Gastroesophageal sphincter (tissue), 4 donors: ENCODE measurements at regions not wholly inside any gene's neighbourhood (a gene's known extent, or its start where the extent isn't known, plus 50 kb on each side); places are given as distances from the start of the nearest gene placed in this dataset.
"Not testable (repeated sequence)": the region's sequence is repeated elsewhere in the genome, so short reads cannot be mapped to it uniquely, and the experiment has no call there.

Experiments
- ATAC-seq: fragments of 150-250 bp; one replicate; pipeline ENCODE4 v1.9.1; 2016; ENCODE audit warnings: mild to moderate bottlenecking, moderate library complexity
- H3K27ac ChIP-seq, 4 donors: fragments of 200-600 bp; sonication (generic) in 3 of 4; 1 replicate in 3 of 4; 2 replicates in 1 of 4; pipeline ENCODE4 v1.5.1; 2016 to 2019
- H3K27me3 ChIP-seq: fragments of 200-600 bp; sonication (generic); one replicate; pipeline ENCODE4 v1.5.1; 2019
- H3K36me3 ChIP-seq, 2 donors: fragments of 200-600 bp; sonication (generic); one replicate each; pipeline ENCODE4 v1.5.1; 2019; ENCODE audit warnings: control low read depth in 1 of 2
- H3K4me1 ChIP-seq, 3 donors: fragments of 200-600 bp; sonication (generic); 1 replicate in 2 of 3; 2 replicates in 1 of 3; pipeline ENCODE4 v1.5.1; 2016 to 2019; ENCODE audit warnings: control low read depth in 2 of 3
- H3K4me3 ChIP-seq, 2 donors: fragments of 200-600 bp; sonication (generic); one replicate each; pipeline ENCODE4 v1.5.1; 2019; ENCODE audit warnings: mild to moderate bottlenecking in 1 of 2, moderate library complexity in 1 of 2
- H3K9me3 ChIP-seq, 3 donors: fragments of 200-600 bp; sonication (generic); one replicate each; pipeline ENCODE4 v1.5.1; 2017 to 2019; ENCODE audit warnings: control low read depth in 2 of 3
- CTCF ChIP-seq, 4 experiments: fragments of 200-600 bp in 2 of 4; fragments of 450-650 bp in 2 of 4; sonication (generic) in 1 of 4; IDR thresholded peaks; one replicate each; pipeline ENCODE4 v1.5.1; 2017 to 2019; ENCODE audit warnings: antibody characterized with exemption in 4 of 4, mild to moderate bottlenecking in 2 of 4, moderate library complexity in 2 of 4
- EP300 ChIP-seq: sonication (generic); formaldehyde crosslinking; IDR thresholded peaks from one replicate; pipeline ENCODE4 v1.6.1; 2017; ENCODE audit warnings: antibody characterized with exemption, mild to moderate bottlenecking
- POLR2A ChIP-seq, 2 donors: fragments of 450-650 bp; IDR thresholded peaks; one replicate each; pipeline ENCODE4 v1.6.1; 2017; ENCODE audit warnings: antibody characterized with exemption in 2 of 2, mild to moderate bottlenecking in 2 of 2, moderate library complexity in 1 of 2
- POLR2AphosphoS5 ChIP-seq: sonication (generic); formaldehyde crosslinking; IDR thresholded peaks from one replicate; pipeline ENCODE4 v1.6.1; 2017; ENCODE audit warnings: antibody characterized with exemption
- WGBS, 2 donors: methylation state at CpG; one replicate each; pipeline ENCODE4 v1.1.5; 2018; ENCODE audit warnings: low coverage in 1 of 2; 5-methylcytosine and 5-hydroxymethylcytosine counted together

GRCh38 chr1:185393815-185394214 lies 76.8 kb upstream of the IVNS1ABP start:
- H3K27me3 ChIP-seq: no peaks in the 10 kb centered on the region
- no peak for ATAC-seq
- TF ChIP-seq EP300 (no peak), POLR2AphosphoS5 (no peak), CTCF (IDR thresholded peaks at IDR 0.05) (no peak), POLR2A (IDR thresholded peaks at IDR 0.05) (no peak)
- no peaks in the 10 kb centered on the region for H3K36me3 ChIP-seq
- no peaks in the 10 kb centered on the region for H3K4me1 ChIP-seq
- no peaks in the 10 kb centered on the region for H3K9me3 ChIP-seq
- H3K27ac ChIP-seq: no peak overlapping the region
- H3K4me3 ChIP-seq: no peak overlapping the region
- WGBS, 2 donors: 88 to 100% methylated on average over 2 of the region's 2 CpGs

GRCh38 chr1:185393205-185393604 lies 76.2 kb upstream of the IVNS1ABP start:
- no peaks in the 10 kb centered on the region for H3K9me3 ChIP-seq
- no peak for ATAC-seq
- H3K4me3 ChIP-seq: no peak overlapping the region
- H3K4me1 ChIP-seq: no peaks in the 10 kb centered on the region
- H3K36me3 ChIP-seq: no peaks in the 10 kb centered on the region
- TF ChIP-seq POLR2A (IDR thresholded peaks at IDR 0.05) (no peak), POLR2AphosphoS5 (no peak), EP300 (no peak), CTCF (IDR thresholded peaks at IDR 0.05) (no peak)
- 81 to 84% methylated on average over 4 of the region's 4 CpGs for WGBS, 2 donors
- H3K27me3 ChIP-seq: no peaks in the 10 kb centered on the region
- no peak overlapping the region for H3K27ac ChIP-seq

- Histone ChIP-seq H3K27me3 (no peaks in the 10 kb centered on the region), H3K27ac (no peak overlapping the region), H3K36me3 (no peaks in the 10 kb centered on the region), H3K4me3 (no peak overlapping the region), H3K9me3 (no peaks in the 10 kb centered on the region), H3K4me1 (no peaks in the 10 kb centered on the region)
- ATAC-seq: no peak
- TF ChIP-seq POLR2A (IDR thresholded peaks at IDR 0.05) (no peak), CTCF (IDR thresholded peaks at IDR 0.05) (no peak)
Observed at GRCh38 chr1:185388815-185389214, 71.8 kb upstream of the IVNS1ABP start.

- Histone ChIP-seq H3K4me3 (no peak overlapping the region), H3K4me1 (no peaks in the 10 kb centered on the region), H3K27ac (no peak overlapping the region), H3K36me3 (no peaks in the 10 kb centered on the region), H3K27me3 (no peaks in the 10 kb centered on the region), H3K9me3 (no peaks in the 10 kb centered on the region)
- no peak for TF ChIP-seq EP300
- TF ChIP-seq POLR2AphosphoS5: no peak
- no peak for TF ChIP-seq CTCF (IDR thresholded peaks at IDR 0.05)
- no peak for TF ChIP-seq POLR2A (IDR thresholded peaks at IDR 0.05)
- no peak for ATAC-seq
Observed at GRCh38 chr1:185388346-185388745, 71.3 kb upstream of the IVNS1ABP start.

GRCh38 chr1:185385991-185386390 lies 68.9 kb upstream of the IVNS1ABP start:
- TF ChIP-seq POLR2AphosphoS5: no peak
- TF ChIP-seq CTCF (IDR thresholded peaks at IDR 0.05): no peak
- TF ChIP-seq POLR2A (IDR thresholded peaks at IDR 0.05): no peak
- TF ChIP-seq EP300: no peak
- no peaks in the 10 kb centered on the region for H3K4me1 ChIP-seq
- no peaks in the 10 kb centered on the region for H3K9me3 ChIP-seq
- no peaks in the 10 kb centered on the region for H3K36me3 ChIP-seq
- H3K27me3 ChIP-seq: no peaks in the 10 kb centered on the region
- no peak overlapping the region for H3K4me3 ChIP-seq
- no peak for ATAC-seq
- no peak overlapping the region for H3K27ac ChIP-seq
- 82 to 93% methylated on average over 2 of the region's 2 CpGs for WGBS, 2 donors

GRCh38 chr1:185383805-185384204 lies 66.8 kb upstream of the IVNS1ABP start:
- H3K27ac ChIP-seq, H3K9me3 ChIP-seq, H3K27me3 ChIP-seq, H3K4me1 ChIP-seq, ATAC-seq, H3K36me3 ChIP-seq, H3K4me3 ChIP-seq: not testable (repeated sequence)
- WGBS, 2 donors: no CpG with 5 or more reads among the region's 6 CpGs
